Bone marrow (tissue), 2 donors: ENCODE measurements at regions not wholly inside any gene's neighbourhood (a gene's known extent, or its start where the extent isn't known, plus 50 kb on each side); places are given as distances from the start of the nearest gene placed in this dataset.
"Not testable (repeated sequence)": the region's sequence is repeated elsewhere in the genome, so short reads cannot be mapped to it uniquely, and the experiment has no call there.

Experiments
- DNase-seq, 2 donors: peaks; one replicate each; lab custom pipeline; 2025; lab: John Stamatoyannopoulos, UW

DNA sequence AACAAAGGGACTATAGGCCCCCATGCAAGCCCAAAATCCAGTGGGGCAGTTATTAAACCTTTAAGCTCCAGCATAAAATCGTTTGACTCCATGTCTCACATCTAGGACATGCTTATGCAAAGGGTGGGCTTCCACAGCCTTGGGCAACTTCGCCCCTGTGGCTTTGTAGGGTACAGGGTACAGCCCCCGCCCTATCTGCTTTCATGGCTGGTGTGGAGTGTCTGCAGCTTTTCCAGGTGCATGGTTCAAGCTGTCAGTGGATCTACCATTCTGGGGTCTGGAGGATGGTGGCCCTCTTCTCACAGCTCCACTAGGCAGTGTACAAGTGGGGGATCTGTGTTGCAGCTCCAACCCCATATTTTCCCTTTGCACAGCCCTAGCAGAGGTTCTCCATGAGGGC is 559.8 kb upstream of the TECRL start:
- no peak for DNase-seq

DNA sequence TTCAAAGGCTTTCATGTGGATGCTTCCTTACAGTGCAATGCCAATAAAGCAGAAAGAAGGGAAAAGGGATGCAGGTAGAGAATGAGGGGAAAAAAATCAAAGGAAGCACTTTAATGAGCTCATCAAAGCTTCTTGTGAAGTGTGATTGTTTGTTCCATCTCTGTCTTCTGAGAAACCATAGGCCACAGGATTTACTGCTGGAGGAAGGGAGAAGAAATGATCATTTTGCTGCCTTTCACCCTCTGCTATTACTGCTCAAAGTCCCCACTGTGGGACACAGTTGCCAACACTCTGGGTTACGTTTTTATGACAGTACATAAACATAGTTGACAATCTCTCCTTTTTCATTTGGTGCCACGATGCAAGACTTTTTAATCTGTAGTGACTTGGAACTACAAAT is 558.0 kb upstream of the TECRL start:
- no peak for DNase-seq

DNA sequence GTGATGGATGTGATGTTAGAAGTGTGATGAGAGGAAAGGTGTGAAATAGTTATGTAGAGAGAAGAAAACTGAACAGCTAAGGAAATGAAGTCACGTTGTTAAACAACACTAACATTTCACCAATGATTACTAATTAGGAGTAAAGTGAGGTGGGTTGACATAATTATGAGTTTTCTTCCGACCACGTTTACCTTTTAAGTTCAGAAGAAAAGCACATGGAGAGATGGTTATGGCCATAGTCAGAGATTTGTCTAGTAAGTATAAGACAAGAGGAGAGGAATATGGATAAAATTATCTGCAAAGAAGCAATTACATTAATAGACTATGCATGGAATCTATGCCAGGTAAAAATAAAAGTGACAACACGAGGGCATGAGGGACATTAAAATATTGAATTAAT is 551.3 kb upstream of the TECRL start:
- no peak for DNase-seq

DNA sequence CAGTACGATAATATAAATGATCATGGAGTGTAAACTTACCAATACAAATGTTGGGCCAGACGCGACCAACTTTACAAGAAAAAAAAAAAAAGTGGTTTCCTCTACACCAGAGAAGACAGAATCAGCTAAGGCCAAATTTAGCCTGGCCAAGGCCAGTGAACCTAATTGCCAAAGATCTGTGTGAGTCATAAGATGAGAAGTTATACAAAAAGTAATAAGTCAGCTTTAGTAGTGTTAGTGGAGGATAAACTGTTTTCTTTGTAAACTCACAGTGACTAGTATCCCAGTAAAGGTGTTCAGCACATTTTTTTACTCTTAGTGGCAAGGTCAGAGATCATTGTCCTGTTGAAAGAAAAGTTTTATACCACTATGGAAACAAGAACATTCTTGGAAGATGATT is 531.4 kb upstream of the TECRL start:
- no peak for DNase-seq

DNA sequence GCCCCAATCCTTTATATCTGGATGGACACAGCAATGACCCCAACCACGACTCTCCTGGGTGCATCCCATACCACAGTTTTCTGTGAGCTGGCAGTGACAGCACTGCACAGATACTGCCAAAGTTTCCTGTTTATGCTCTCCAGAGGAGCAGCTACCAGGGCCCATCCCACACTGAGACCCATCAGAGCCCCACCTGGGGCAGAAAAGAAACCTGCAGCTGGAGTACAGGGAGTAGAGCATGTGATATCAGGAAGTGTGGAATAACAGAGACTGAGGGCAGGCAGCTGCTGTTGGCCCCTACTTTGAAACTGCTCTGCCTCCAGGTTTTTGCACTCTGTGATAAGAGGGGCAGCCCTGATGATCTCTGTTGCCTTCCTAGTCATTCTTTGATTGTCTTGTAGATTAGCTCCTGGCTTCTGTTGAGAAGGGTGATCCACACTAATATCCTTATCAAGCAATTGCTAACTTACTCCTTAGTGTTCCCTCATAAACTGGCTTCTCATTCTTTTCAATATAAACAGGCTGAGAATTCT is 526.3 kb upstream of the TECRL start:
- no peak for DNase-seq

DNA sequence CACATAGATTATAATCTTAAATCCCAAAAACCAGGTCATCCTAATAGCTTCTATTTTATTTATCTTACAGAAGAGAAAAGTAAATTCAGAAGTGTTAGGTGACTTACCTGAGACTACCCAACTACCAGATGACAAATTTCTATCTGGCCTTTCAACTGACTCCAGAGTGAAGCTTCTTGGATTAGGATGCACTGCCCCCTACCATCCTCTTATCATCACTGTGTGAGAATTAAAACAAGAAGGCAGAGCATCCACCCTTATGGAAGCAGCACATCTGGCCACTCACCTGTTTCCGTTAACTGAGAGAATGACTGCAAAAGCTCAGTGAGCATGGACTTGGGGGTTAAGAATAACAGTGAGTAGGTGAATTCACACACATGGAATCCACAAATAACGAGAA is 502.6 kb upstream of the TECRL start:
- DNase-seq: no peak

DNA sequence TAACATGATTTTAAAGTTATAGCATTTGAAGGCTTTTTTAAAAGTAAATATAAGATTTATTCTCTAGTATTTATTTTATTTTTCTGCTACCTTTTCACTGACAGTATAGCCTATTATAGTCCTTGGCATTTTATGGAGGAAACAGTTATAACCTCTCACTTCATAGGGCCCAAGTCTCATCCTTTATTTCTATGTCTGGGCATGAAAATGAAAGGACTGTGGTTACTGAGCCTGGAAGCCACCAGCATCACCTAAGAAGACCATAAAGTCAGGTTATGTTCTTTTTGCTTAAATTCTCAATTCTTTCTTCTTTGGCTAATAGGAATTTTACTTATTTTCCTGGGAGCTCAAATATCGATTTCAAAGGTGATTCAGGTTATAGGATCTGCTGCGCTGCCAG is 494.7 kb upstream of the TECRL start:
- DNase-seq: no peak

DNA sequence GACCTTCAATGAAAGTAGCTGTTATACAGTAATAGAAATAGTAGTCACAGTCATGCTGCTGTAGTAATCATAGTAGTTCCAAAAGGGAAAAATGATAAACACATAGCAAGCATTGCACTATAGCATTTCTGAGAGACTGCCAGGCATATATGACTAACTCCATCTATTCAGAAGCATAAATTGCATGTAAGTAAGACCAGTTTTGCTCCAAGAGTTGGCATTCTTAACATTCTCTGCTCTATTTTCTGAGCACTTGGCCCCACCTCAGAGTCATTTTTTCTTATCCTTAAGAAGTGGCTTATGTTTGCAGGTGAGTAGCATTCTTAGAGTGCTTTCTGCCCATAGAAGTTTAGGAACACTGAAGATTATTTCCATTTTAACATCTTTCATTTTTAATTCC is 490.3 kb upstream of the TECRL start:
- DNase-seq: no peak

DNA sequence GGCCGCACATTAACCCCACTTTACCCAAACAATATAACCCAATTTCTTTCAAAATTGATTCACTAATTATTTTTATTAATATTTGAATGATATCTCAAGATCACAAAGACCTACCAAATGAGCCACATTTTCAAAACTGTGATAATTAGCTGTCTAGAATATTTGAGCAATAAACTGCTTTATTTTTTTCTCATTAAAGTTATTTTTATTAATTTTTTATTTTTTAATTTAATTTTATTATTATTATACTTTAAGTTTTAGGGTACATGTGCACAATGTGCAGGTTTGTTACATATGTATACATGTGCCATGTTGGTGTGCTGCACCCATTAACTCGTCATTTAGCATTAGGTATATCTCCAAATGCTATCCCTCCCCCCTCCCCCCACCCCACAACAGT is 489.8 kb upstream of the TECRL start:
- DNase-seq: not testable (repeated sequence)

DNA sequence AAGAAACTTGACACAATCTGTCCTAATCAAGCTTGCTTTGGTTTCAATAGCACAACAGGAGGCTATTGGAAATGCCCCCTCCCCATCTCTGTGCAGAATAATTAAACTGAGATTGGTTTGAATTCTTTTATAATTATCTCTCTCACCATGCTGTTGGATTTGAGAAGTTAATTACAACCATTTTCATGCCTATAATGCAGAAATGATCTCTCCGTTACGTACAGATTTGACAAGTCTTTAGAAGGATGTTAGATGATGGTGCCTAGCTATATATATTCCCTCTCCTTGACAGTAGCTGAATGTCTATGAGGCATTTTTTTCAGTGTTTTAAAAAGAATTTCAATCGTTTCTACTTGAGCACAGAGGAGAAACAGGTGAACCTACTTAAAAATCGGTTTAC is 488.4 kb upstream of the TECRL start:
- no peak for DNase-seq

DNA sequence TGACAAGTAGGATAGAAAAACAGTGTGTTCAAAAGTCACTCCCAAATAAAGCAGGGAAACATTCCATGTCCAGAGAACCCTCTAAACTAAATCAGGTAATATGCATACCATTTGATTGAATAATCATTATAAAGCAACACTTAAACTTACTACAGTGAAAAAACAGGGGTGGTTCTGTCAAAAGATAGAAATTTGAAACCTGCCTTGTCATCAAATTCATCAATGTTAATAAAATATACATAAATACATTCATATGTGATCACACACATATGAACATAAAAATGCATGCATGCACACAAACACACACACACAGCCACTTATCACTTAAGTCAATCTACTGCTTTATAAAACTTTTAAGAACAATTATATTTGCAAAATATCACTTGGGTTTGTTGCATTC is 485.8 kb upstream of the TECRL start:
- DNase-seq: no peak

DNA sequence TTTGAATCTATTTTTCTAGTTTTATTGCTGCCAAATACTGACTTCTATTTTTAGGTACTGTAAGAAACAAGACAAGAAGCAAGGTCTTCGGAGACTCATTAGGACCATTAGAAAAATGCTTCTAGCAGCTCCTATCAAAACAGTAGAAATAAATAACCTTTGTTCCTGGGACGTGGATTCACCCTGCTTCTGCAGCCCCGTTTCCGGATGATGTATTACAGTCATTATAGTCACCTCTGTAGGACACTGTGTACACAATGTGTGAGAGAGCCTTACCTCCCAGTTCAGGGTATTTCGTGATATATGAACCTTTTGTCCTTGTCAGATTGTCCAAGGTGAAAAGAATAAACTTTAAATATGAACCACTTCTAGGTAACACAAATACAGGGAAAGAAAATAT is 484.0 kb upstream of the TECRL start:
- no peak for DNase-seq

DNA sequence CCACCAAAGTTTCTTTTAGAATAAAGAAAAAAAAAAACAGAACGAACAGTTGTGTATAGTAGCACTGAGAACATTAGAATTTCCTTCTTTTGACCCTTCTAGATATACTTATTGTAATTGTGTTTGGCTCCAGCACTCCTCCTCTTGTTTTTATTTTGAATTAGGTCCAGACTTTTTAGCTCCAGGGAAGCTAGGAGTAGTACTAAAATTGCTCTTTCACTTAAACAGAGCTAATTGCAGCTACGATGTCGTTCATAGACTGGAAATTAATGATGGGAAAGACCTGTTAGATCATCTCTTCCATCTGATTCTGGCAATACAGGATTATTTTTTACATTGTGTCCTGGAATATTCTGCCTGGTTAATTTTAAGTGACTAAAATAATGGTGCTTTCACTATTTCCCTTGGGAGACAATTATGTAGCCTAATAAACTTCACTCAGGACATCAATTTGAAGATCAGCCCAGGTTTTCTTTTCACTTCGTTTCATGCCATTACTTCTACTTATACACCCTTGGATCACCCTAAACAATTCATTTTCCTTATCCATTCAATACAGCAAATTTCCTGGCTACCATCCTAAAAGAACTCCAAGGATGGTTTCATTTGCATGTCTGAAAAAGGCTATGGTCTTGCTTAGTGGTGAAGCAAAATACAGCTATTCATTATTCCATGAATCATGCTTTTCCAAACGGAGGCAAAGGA is 480.8 kb upstream of the TECRL start:
- no peak for DNase-seq

DNA sequence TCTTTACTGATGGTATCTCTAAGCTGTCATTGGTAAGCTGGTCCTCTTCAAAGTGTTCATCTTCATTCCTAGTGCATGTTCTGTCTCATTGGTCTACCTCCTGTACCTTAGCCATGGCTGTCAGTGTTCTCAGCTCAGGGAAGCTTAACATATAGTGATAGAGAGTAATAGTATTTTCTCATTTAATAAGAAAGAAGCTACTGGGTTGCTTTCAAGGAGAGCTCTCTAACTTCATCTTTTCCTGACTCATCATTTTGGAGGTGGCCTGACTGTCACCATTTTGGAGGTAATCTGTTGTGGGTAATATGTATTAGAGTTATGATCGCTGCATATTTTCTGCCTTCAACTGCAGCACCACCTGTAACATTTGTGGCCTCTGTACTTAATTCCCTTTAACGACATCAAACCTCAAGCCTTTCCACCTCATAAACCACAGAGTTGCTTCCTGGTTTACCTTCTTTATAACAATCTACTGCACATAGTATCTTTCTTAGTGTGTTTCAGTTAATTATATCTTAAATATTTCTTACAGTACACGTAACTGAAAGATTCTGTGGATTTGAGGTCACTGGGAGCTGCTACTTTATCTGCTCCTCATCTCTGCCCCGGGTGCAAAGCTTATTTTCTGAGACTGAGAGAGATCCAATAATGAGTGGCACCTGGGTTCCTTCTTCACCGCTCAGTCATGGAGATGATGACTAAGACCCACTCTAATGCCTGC is 474.0 kb upstream of the TECRL start:
- DNase-seq: no peak

DNA sequence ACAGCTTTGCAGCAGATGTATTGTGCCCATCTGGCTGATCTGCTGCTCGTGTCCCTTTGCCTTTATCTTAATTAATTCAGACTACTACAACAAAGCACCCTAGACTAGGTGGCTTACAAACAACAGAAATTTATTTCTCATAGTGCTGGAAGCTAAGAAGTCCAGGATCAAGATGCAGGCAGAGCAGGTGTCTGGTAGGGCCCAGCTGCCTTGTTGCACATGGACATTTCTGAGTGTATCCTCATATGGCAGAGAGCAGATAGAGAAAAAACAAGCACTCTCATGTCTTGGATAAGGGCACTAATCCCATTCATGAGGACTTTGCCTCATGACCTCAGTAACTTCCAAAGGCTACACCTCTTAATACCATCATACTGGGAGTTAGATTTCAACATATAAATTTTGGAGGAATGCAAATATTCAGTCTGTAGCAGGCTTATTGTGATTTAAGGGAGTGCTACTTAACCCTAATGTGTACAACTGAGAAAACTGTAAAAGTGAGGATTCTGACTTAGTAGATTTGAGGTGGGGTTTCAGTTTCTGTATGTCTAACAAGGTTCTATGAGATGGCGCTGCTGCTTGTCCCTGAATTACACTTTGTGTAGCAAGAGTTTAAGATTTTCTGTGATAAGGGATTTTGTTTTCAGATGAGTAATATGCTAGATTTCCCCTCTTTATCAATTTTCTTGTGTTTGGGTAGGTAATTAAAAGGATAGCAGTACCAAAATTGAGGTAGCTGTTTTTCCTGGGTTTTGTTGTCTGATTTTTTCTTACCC is 473.2 kb upstream of the TECRL start:
- DNase-seq: no peak

DNA sequence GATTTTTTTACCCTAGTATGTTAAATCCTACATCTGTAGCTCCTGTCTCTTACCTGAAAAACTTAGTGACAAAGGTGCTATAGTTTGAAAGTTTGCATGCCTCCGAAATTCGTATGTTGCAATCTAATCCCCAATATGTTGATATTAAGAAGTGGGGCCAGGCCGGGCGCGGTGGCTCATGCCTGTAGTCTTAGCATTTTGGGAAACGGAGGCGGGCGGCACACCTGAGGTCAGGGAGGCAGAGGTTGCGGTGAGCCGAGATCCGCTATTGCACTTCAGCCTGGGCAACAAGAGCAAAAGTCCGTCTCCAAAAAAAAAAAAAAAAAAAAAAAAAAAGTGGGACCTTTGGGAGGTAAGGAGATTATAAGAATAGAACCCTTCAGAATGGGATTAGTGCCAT is 471.3 kb upstream of the TECRL start:
- DNase-seq: no peak

DNA sequence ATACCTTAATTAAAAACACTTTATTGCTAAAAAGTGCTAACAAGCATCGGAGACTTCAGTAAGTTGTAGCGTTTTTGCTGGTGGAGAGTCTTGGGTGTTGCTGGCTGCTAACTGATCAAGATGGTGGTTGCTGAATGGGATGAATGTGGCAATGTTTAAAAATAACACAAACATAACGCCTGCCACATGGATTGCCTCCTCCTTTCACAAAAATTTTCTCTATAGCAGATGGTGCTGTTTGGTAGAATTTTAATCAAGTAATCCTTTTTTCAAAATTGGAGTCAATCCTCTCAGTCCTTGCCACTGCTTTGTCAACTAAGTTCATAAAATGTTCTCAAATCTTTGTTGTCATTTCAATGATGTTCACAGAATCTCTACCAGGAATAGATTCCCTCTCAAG is 466.8 kb upstream of the TECRL start:
- no peak for DNase-seq

DNA sequence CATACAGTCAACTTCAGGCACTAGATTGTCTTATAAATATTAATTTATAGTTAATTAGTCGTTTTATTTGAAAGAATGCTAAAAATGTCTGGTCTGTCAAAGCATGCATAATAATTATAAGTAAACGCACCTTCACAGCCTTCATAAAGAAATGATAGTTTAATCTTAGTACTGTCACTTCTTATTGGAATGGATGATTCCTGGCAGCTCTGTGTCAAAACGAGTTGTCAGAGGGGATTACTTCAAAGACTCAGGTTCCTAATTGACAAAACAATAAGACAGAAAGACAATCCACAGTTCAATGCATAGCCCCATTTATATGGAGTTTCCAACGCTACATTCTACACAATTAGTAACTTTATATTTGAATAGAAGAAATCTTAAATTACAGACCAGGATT is 461.3 kb upstream of the TECRL start:
- no peak for DNase-seq

DNA sequence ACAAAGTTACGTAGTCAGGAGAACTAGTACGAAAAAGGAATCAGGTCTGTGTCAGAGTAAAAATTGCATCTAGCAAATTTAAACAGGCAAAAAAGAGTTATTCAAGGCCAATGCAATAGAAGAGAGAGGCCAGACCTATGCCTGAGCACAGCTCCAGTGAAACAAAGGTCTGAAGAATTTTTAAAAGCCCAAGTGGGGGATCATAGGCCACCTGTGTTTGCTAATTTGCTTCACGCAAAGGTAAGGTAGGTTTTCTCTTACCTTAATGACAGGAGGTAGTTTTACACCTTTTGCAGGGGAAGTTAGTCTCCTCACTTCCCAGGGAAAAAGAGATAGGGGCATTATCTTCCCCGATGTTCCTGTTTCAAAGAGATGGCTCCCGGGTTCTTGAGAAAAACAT is 448.6 kb upstream of the TECRL start:
- DNase-seq: no peak

DNA sequence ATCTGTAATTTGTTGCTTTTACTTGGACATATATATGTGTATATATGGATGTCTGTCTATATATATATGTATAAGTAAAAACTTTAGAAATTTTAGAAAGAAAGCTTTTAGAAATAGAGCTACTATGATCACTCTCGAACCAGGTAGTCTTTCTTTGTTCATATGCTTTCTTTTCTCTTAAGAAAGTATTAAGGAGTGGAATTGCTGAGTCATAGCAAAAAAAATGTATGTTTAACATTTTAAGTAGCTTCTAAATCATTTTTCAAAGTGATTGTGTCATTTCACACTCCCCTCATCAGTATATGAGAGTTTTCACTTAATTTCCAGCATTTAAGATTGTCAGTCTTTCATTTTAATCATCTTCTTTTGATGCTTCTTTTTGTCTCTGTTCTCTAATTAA is 447.9 kb upstream of the TECRL start:
- DNase-seq: no peak

DNA sequence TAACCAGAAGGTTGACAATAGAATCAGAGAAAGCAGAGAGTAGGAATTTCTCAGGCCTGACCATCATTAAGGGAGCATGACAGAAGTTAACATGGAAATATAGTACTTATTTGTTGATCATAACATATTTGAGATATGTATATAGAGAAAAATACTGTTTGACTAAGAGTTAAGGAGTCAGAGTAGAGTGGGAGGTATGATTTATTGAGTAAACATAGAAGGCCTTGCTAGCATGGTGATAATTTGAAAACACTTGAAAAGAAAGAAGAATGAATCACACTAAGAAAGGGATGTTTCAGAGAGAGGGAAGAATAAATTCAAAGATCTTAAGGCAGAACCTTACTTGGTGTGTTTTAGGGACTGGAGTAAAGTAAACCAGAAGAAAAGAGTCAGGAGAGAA is 437.2 kb upstream of the TECRL start:
- no peak for DNase-seq

DNA sequence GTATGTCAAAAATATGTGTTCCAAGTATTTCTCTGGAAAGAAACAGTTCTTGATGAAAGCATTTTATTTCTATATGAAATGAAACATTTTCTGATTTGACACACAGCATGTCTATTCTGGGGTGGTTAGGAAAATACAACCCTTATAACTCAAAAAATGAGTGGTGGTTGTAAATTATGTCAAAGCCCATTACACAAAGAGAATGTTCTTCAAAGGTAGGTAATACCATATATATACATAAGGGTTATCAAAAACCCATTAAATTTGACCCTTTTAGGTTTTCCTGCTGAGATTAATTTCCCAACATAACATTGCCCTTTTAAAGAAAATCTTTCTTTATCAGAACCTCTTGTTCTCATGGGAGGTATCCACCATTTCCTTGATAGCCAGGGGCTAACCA is 420.5 kb upstream of the TECRL start:
- DNase-seq: no peak

DNA sequence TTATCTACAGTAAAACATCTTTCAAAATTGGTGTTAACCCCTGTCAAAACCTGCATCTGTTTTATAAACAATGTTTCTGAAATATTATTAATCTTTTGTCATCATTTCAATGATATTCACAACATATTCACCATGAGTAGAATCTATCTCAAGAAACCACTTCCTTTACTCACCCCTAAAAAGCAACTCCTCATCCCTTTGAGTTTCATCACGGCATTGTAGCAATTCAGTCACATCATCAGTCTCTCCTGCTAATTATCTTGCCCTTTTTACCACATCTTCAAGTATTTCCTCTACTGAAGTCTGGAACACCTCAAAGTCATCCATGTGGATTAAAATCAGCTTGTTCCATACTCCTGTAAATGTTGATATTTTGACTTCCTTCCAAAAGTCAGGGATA is 415.3 kb upstream of the TECRL start:
- DNase-seq: no peak
